ENCODE measurements at regions not wholly inside any gene's neighbourhood (a gene's known extent, or its start where the extent isn't known, plus 50 kb on each side); places are given as distances from the start of the nearest gene placed in this dataset.

- DNase-seq (ENCODE audit: low spot score) = no peak
- Histone ChIP-seq H3K27me3 (ENCODE audit: control insufficient read depth in 4 of 4, insufficient read depth in 4 of 4, low read length in 3 of 4) (peaks cover 0 to 6% (median 0%) of the 10 kb centered on the region in 4 donors), H3K36me3 (ENCODE audit: control insufficient read depth in 4 of 4, insufficient read depth in 3 of 4, low read depth in 1 of 4, low read length in 3 of 4) (no peaks in the 10 kb centered on the region), H3K4me1 (ENCODE audit: control insufficient read depth in 4 of 4, insufficient read depth in 4 of 4, low read length in 3 of 4) (no peaks in the 10 kb centered on the region), H3K9me3 (ENCODE audit: control insufficient read depth in 4 of 4, low read length in 3 of 4) (no peaks in the 10 kb centered on the region), H3K4me3 (ENCODE audit: low read depth in 1 of 3, low read length in 3 of 3) (no peak overlapping the region), H3K27ac (ENCODE audit: low read depth in 1 of 2, low read length in 2 of 2) (no peak overlapping the region), H3K9ac (ENCODE audit: low read depth in 1 of 2, low read length in 2 of 2) (no peak overlapping the region)
- 64% methylated on average over 1 of the region's 1 CpG for WGBS
- no peak for TF ChIP-seq GABPA (IDR thresholded peaks at IDR 0.05 in 1 of 2, conservative IDR thresholded peaks at IDR 0.05 in 1 of 2)
- TF ChIP-seq TAF1 (conservative IDR thresholded peaks at IDR 0.05) = no peak
- TF ChIP-seq RXRA (IDR thresholded peaks at IDR 0.05) = no peak
- no peak for TF ChIP-seq JUND (IDR thresholded peaks at IDR 0.05)
- TF ChIP-seq CTCF (IDR thresholded peaks at IDR 0.05; ENCODE audit: low read depth, low read length, missing input control) = no peak
- TF ChIP-seq FOXA1 (IDR thresholded peaks at IDR 0.05) = no peak
Observed at GRCh38 chr21:38183961-38184360, 72.8 kb upstream of the KCNJ15 start.

DNA sequence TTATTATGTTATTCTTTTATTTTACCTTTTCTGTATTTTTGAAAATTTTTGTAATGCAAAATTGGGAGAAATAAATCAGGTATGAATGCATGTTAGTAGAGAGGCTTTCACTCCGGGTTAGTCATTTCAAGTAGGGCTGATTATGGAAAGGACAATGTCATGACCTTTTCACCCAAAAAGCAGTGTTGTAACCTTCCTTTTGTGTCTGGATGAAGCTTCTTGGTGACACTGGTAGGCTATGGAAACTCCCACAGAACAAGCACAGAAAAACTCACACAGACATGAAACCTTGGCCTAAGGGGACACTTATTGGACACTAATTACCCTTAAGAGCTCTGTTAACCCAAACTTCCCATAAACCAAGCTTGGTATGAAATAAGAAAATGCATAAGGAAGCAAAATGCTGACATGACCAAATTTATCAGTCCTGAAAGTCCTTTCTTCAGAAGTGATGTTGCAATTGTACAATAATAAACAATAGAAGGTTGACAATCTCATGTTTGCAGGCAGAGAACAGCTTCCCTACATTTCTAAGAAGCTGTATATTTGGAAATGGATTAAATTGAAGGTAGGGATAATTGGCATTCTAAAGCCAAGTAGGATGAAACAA, 70.0 kb upstream of the KCNJ15 start:
- no peak for DNase-seq (ENCODE audit: low spot score)
- Histone ChIP-seq H3K36me3 (ENCODE audit: control insufficient read depth in 4 of 4, insufficient read depth in 3 of 4, low read depth in 1 of 4, low read length in 3 of 4) (no peaks in the 10 kb centered on the region), H3K9me3 (ENCODE audit: control insufficient read depth in 4 of 4, low read length in 3 of 4) (no peaks in the 10 kb centered on the region), H3K27ac (ENCODE audit: low read depth in 1 of 2, low read length in 2 of 2) (no peak overlapping the region), H3K9ac (ENCODE audit: low read depth in 1 of 2, low read length in 2 of 2) (no peak overlapping the region), H3K4me1 (ENCODE audit: control insufficient read depth in 4 of 4, insufficient read depth in 4 of 4, low read length in 3 of 4) (no peaks in the 10 kb centered on the region), H3K27me3 (ENCODE audit: control insufficient read depth in 4 of 4, insufficient read depth in 4 of 4, low read length in 3 of 4) (peaks cover 0 to 6% (median 0%) of the 10 kb centered on the region in 4 donors), H3K4me3 (ENCODE audit: low read depth in 1 of 3, low read length in 3 of 3) (no peak overlapping the region)
- WGBS = 90% methylated on average over 1 of the region's 1 CpG
- no peak for TF ChIP-seq FOXA2 (IDR thresholded peaks at IDR 0.05)
- TF ChIP-seq NR2F2 (IDR thresholded peaks at IDR 0.05) = no peak
- no peak for TF ChIP-seq YY1 (IDR thresholded peaks at IDR 0.05)
- no peak for TF ChIP-seq CTCF (IDR thresholded peaks at IDR 0.05; ENCODE audit: low read depth, low read length, missing input control)
- no peak for TF ChIP-seq SP1 (IDR thresholded peaks at IDR 0.05)
- no peak for TF ChIP-seq GABPA (IDR thresholded peaks at IDR 0.05 in 1 of 2, conservative IDR thresholded peaks at IDR 0.05 in 1 of 2)
- TF ChIP-seq ZBTB33 (IDR thresholded peaks at IDR 0.05) = no peak
- TF ChIP-seq REST (IDR thresholded peaks at IDR 0.05) = no peak
- no peak for TF ChIP-seq HNF4G (IDR thresholded peaks at IDR 0.05)
- TF ChIP-seq RAD21 (IDR thresholded peaks at IDR 0.05) = no peak
- no peak for TF ChIP-seq TAF1 (conservative IDR thresholded peaks at IDR 0.05)
- no peak for TF ChIP-seq HNF4A (conservative IDR thresholded peaks at IDR 0.05)
- no peak for TF ChIP-seq JUND (IDR thresholded peaks at IDR 0.05)
- no peak for TF ChIP-seq RXRA (IDR thresholded peaks at IDR 0.05)
- TF ChIP-seq, protein P1, sequence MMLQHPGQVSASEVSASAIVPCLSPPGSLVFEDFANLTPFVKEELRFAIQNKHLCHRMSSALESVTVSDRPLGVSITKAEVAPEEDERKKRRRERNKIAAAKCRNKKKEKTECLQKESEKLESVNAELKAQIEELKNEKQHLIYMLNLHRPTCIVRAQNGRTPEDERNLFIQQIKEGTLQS (IDR thresholded peaks at IDR 0.05) = no peak
- no peak for TF ChIP-seq FOXA1 (IDR thresholded peaks at IDR 0.05)
- no peak for TF ChIP-seq EGR1 (IDR thresholded peaks at IDR 0.05; ENCODE audit: low read depth in 2 of 2)
- TF ChIP-seq, protein P2, sequence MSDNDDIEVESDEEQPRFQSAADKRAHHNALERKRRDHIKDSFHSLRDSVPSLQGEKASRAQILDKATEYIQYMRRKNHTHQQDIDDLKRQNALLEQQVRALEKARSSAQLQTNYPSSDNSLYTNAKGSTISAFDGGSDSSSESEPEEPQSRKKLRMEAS (IDR thresholded peaks at IDR 0.05) = no peak
